PC-9 (cell line): ENCODE measurements at regions not wholly inside any gene's neighbourhood (a gene's known extent, or its start where the extent isn't known, plus 50 kb on each side); places are given as distances from the start of the nearest gene placed in this dataset.
"Not testable (repeated sequence)": the region's sequence is repeated elsewhere in the genome, so short reads cannot be mapped to it uniquely, and the experiment has no call there.

ENCODE experiments used
- EZH2 ChIP-seq: fragments of 200-600 bp; sonication (generic); IDR thresholded peaks from 2 replicates; pipeline ENCODE4 v1.8.0; 2017; ENCODE audit warnings: antibody characterized with exemption, low read depth
- TF ChIP-seq, protein P1 (sequence below): fragments of 200-600 bp; sonication (generic); conservative IDR thresholded peaks from 2 replicates; pipeline ENCODE4 v1.6.1; 2017; ENCODE audit warnings: mixed run types, antibody characterized with exemption, mild to moderate bottlenecking, moderate library complexity

DNA sequence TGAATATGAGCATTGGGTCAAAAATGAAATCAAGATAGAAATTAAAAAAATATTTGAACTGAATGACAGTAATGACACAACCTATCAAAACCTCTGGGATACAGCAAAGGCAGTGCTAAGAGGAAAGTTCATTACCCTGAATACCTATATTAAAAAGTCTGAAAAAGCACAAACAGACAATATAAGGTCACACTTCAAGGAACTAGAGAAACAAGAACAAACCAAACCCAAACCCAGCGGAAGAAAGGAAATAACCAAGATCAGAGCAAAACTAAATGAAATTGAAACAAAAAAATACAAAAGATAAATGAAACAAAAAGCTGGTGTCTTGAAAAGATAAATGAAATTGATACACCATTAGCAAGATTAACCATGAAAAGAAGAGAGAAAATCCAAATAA lies 140.5 kb upstream of the MAN1A1 start:
- TF ChIP-seq, protein P1, sequence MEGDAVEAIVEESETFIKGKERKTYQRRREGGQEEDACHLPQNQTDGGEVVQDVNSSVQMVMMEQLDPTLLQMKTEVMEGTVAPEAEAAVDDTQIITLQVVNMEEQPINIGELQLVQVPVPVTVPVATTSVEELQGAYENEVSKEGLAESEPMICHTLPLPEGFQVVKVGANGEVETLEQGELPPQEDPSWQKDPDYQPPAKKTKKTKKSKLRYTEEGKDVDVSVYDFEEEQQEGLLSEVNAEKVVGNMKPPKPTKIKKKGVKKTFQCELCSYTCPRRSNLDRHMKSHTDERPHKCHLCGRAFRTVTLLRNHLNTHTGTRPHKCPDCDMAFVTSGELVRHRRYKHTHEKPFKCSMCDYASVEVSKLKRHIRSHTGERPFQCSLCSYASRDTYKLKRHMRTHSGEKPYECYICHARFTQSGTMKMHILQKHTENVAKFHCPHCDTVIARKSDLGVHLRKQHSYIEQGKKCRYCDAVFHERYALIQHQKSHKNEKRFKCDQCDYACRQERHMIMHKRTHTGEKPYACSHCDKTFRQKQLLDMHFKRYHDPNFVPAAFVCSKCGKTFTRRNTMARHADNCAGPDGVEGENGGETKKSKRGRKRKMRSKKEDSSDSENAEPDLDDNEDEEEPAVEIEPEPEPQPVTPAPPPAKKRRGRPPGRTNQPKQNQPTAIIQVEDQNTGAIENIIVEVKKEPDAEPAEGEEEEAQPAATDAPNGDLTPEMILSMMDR: not testable (repeated sequence)
- TF ChIP-seq EZH2: not testable (repeated sequence)
